ENCODE measurements at regions not wholly inside any gene's neighbourhood (a gene's known extent, or its start where the extent isn't known, plus 50 kb on each side); places are given as distances from the start of the nearest gene placed in this dataset.

GRCh38 chrX:145687146-145687545 lies 130.5 kb upstream of the SLITRK2 start:
- H3K36me3 ChIP-seq = no peaks in the 10 kb centered on the region
- no peak overlapping the region for H3K4me3 ChIP-seq
- no peak for TF ChIP-seq CTCF (IDR thresholded peaks at IDR 0.05)
- TF ChIP-seq POLR2A (IDR thresholded peaks at IDR 0.05) = no peak
- DNase-seq = no peak
- H3K27ac ChIP-seq = no peak overlapping the region
- no peaks in the 10 kb centered on the region for H3K27me3 ChIP-seq
- no peaks in the 10 kb centered on the region for H3K9me3 ChIP-seq
- H3K4me1 ChIP-seq = no peaks in the 10 kb centered on the region

DNA sequence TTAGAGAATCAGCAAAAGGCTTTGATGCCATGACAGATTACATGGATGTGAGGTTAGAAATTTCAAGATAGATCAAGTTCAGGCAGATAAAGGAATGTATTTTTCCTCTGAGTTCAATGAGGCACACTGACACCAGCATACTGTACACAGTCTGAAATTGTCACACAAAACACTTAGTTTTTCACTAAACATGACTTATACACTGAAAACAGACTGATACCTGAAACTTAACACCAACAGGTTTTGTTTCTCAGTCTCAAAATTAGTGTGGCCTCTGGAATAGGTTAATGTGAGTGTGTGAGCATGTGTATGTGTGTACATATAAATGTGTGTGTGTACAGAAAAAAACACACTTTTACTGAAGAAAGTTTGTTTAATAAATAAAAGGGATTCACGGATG lies 129.9 kb upstream of the SLITRK2 start:
- TF ChIP-seq CTCF (IDR thresholded peaks at IDR 0.05) = no peak
- no peak for TF ChIP-seq POLR2A (IDR thresholded peaks at IDR 0.05)
- H3K36me3 ChIP-seq = no peaks in the 10 kb centered on the region

DNA sequence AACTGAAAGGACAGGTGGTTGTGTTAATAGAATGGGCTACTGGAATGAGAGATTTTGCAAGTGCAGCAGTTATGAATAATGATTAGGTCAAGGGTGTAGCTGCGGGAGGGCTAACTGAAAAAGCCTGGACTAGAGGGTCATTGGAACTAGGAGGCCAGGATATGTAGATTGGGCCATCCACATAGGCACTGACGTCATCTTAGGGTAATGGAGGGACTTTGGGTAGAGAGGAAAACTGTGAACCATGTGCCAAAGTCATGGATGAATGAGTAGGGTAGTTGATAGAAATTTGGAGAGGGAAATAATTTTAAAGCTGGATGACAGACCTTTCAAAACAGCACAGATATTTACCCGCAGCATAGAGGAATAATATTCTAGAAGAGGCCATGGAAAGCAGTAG lies 123.6 kb upstream of the SLITRK2 start:
- Histone ChIP-seq H3K27ac (no peak overlapping the region), H3K4me1 (no peaks in the 10 kb centered on the region), H3K4me3 (no peak overlapping the region), H3K36me3 (no peaks in the 10 kb centered on the region), H3K27me3 (no peaks in the 10 kb centered on the region), H3K9me3 (no peaks in the 10 kb centered on the region)
- DNase-seq = no peak
- TF ChIP-seq CTCF (IDR thresholded peaks at IDR 0.05) = no peak
- TF ChIP-seq POLR2A (IDR thresholded peaks at IDR 0.05) = no peak

More for the DNA sequence above, 129.9 kb upstream of the SLITRK2 start:
- H3K27ac ChIP-seq = no peak overlapping the region
- H3K4me3 ChIP-seq = no peak overlapping the region
- DNase-seq = no peak
- H3K4me1 ChIP-seq = no peaks in the 10 kb centered on the region
- H3K9me3 ChIP-seq = no peaks in the 10 kb centered on the region
- H3K27me3 ChIP-seq = no peaks in the 10 kb centered on the region

- DNase-seq = no peak
- H3K4me1 ChIP-seq = no peaks in the 10 kb centered on the region
Measured at GRCh38 chrX:145715641-145716138, 101.9 kb upstream of the SLITRK2 start.

DNA sequence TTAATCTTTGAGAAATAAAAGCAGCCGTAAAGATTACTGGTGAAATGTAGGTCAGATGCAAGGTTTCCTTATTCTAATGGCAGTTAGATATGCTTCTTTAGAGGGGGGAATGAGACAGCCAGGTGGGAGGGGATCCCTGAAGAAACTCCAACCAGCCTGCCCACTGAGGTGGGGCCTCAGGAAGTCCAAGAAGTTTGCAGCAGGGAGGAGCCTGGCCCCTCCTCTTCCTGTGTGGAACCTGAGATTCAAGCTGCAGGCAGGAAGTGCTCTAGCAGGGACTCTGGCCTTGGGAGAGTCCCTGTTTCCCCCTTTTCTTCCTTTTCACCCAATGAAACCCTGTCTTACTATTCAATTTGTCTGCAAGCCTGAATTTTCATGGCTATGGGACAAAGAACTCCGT lies 101.4 kb upstream of the SLITRK2 start:
- H3K9me3 ChIP-seq = no peaks in the 10 kb centered on the region
- no peaks in the 10 kb centered on the region for H3K4me1 ChIP-seq
- DNase-seq = no peak
- no peaks in the 10 kb centered on the region for H3K36me3 ChIP-seq
- no peak overlapping the region for H3K4me3 ChIP-seq
- TF ChIP-seq CTCF (IDR thresholded peaks at IDR 0.05) (no peak), POLR2A (IDR thresholded peaks at IDR 0.05) (no peak)
- no peak overlapping the region for H3K27ac ChIP-seq
- H3K27me3 ChIP-seq = no peaks in the 10 kb centered on the region

More at GRCh38 chrX:145715641-145716138, 101.9 kb upstream of the SLITRK2 start:
- TF ChIP-seq POLR2A (IDR thresholded peaks at IDR 0.05) (no peak), CTCF (IDR thresholded peaks at IDR 0.05) (no peak)
- no peak overlapping the region for H3K27ac ChIP-seq
- no peaks in the 10 kb centered on the region for H3K27me3 ChIP-seq
- H3K4me3 ChIP-seq = no peak overlapping the region
- H3K36me3 ChIP-seq = no peaks in the 10 kb centered on the region
- H3K9me3 ChIP-seq = no peaks in the 10 kb centered on the region

- Histone ChIP-seq H3K27me3 (no peaks in the 10 kb centered on the region), H3K27ac (no peak overlapping the region), H3K9me3 (no peaks in the 10 kb centered on the region), H3K4me1 (no peaks in the 10 kb centered on the region), H3K4me3 (no peak overlapping the region), H3K36me3 (no peaks in the 10 kb centered on the region)
- TF ChIP-seq CTCF (IDR thresholded peaks at IDR 0.05) = no peak
- no peak for TF ChIP-seq POLR2A (IDR thresholded peaks at IDR 0.05)
- DNase-seq = no peak
Measured at GRCh38 chrX:145727476-145727875, 90.2 kb upstream of the SLITRK2 start.

Measured in Peyer's patch (tissue), 4 donors.